Heart left ventricle (tissue), 13 donors: ENCODE measurements at regions not wholly inside any gene's neighbourhood (a gene's known extent, or its start where the extent isn't known, plus 50 kb on each side); places are given as distances from the start of the nearest gene placed in this dataset.

ENCODE experiments used
- CTCF ChIP-seq, 12 donors: fragments of 200-600 bp; sonication (generic) in 4 of 12; IDR thresholded peaks; one replicate each; pipeline versions ENCODE4 v1.5.0 to v1.8.0; 2018 to 2022; ENCODE audit warnings: antibody characterized with exemption in 12 of 12, mild to moderate bottlenecking in 5 of 12
- POLR2A ChIP-seq, 2 donors: fragments of 450-650 bp; IDR thresholded peaks; one replicate each; pipeline ENCODE4 v1.6.1; 2017; ENCODE audit warnings: antibody characterized with exemption in 2 of 2, mild to moderate bottlenecking in 2 of 2, moderate library complexity in 2 of 2
- donor health status: ischemic (EF 13 %, LVEDD 7.1; RV severe dilation, severe dysfunction).
- donor health status: DM: no; HTN: yes; CAD: no.
- donor health status: DM: no; HTN: no; CAD: no.
- donor health status: ischemic (EF 25% LVEDD 6.9; RV normal size, moderate dysfunction).
- donor health status: ischemic (EF 25% LVEDD 5.7; RV mildly dilated, moderate dysfunction).
- donor health status: ischemic (EF 35%, LVEDD 5.7; RV mildly dilated, moderate dysfunction).
- donor health status: nonischemic (EF 11% LVEDD 7.7; RV severe dilation, severe dysfunction).
- donor health status: DM: yes; HTN: yes; CAD: no.
- donor health status: PGD.
- donor health status: ischemic (EF 29% LVEDD 5.4; RV normal size, mild dysfunction).
- donor health status: nonischemic (EF 23%, LVEDD 6.1; RV moderate dilation, normal function).

- no peak for TF ChIP-seq CTCF (IDR thresholded peaks at IDR 0.05)
- TF ChIP-seq POLR2A (IDR thresholded peaks at IDR 0.05): no peak
These were observed 154.2 kb upstream of the MAGEC2 start for GRCh38 chrX:142359331-142359730.
